Loucy (cell line): ENCODE measurements at regions not wholly inside any gene's neighbourhood (a gene's known extent, or its start where the extent isn't known, plus 50 kb on each side); places are given as distances from the start of the nearest gene placed in this dataset.

ENCODE experiments used
- EZH2phosphoT487 ChIP-seq: fragments of 200-600 bp; IDR thresholded peaks from 2 replicates; pipeline ENCODE4 v1.6.1; 2018; ENCODE audit warnings: antibody characterized with exemption, mild to moderate bottlenecking, moderate library complexity, borderline replicate concordance
- TF ChIP-seq, protein P1 (sequence below): fragments of 200-600 bp; sonication (generic); conservative IDR thresholded peaks from 2 replicates; pipeline ENCODE4 v1.5.1; 2014; ENCODE audit warnings: mild to moderate bottlenecking, antibody characterized with exemption, low read length

DNA sequence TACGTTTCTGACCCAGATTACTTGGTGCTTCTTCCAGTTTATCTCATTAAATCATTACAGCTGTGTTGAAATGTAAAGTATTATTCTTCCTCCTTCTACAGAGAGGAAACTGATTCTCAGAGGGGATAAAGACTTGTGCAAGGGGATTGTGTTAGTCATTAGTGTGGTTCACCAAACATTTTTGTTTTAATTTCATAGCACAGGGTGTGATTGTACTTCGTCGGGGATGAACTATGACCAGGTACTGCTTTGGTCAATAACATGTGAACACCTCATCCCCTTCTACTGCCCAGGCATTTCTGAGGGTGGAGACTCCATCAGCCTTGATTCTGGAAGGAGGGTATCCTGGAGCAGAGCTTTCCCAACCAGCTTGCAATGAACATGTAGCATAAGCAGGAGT is 120.2 kb upstream of the ALX4 start:
- TF ChIP-seq, protein P1, sequence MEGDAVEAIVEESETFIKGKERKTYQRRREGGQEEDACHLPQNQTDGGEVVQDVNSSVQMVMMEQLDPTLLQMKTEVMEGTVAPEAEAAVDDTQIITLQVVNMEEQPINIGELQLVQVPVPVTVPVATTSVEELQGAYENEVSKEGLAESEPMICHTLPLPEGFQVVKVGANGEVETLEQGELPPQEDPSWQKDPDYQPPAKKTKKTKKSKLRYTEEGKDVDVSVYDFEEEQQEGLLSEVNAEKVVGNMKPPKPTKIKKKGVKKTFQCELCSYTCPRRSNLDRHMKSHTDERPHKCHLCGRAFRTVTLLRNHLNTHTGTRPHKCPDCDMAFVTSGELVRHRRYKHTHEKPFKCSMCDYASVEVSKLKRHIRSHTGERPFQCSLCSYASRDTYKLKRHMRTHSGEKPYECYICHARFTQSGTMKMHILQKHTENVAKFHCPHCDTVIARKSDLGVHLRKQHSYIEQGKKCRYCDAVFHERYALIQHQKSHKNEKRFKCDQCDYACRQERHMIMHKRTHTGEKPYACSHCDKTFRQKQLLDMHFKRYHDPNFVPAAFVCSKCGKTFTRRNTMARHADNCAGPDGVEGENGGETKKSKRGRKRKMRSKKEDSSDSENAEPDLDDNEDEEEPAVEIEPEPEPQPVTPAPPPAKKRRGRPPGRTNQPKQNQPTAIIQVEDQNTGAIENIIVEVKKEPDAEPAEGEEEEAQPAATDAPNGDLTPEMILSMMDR = no peak
- no peak for TF ChIP-seq EZH2phosphoT487
